H1 (cell line): ENCODE measurements at regions not wholly inside any gene's neighbourhood (a gene's known extent, or its start where the extent isn't known, plus 50 kb on each side); places are given as distances from the start of the nearest gene placed in this dataset.

Experiments
- CTCF ChIA-PET: fragments of 300-600 bp; sonication (Branson Sonifier 250); formaldehyde crosslinking; loops from one replicate; lab custom pipeline; 2021; ENCODE audit not compliant: partially characterized antibody; lab: Charles Lee
- POLR2A ChIA-PET: fragments of 300-600 bp; sonication (Branson Sonifier 250); formaldehyde crosslinking; loops from one replicate; lab custom pipeline; 2021; ENCODE audit warnings: inconsistent platforms; ENCODE audit not compliant: partially characterized antibody; lab: Charles Lee
- DNase-seq, 2 experiments: peaks; one replicate each; pipeline versions ENCODE4 v3.0.0 to v3.0.0-alpha.2; 2010 to 2022; ENCODE audit warnings: low spot score in 2 of 2, low read depth in 1 of 2, mixed read lengths in 1 of 2
- FAIRE-seq: peaks from 2 replicates; lab custom pipeline; 2011; peaks lifted over from hg19 to GRCh38; lab: Jason Lieb, UNC
- H2AFZ ChIP-seq: 2 replicates; pipeline ENCODE4 v1.8.1; 2012; ENCODE audit warnings: low read length, inconsistent platforms
- H2AK5ac ChIP-seq: 2 replicates; pipeline ENCODE4 v1.6.1; 2013; ENCODE audit warnings: low read depth, low read length
- H2BK120ac ChIP-seq: replicated peaks from 2 replicates; pipeline ENCODE3; 2013; ENCODE audit warnings: low read depth, low read length, inconsistent platforms
- H2BK12ac ChIP-seq: 2 replicates; pipeline ENCODE4 v1.6.1; 2013; ENCODE audit warnings: low read depth, low read length
- H2BK15ac ChIP-seq: 2 replicates; pipeline ENCODE4 v1.6.1; 2013; ENCODE audit warnings: low read length
- H2BK20ac ChIP-seq: 2 replicates; pipeline ENCODE4 v1.6.1; 2013; ENCODE audit warnings: low read length
- H2BK5ac ChIP-seq: 2 replicates; pipeline ENCODE4 v1.6.1; 2013; ENCODE audit warnings: low read depth, low read length
- H3K14ac ChIP-seq: 2 replicates; pipeline ENCODE4 v1.6.1; 2013; ENCODE audit warnings: inconsistent platforms; ENCODE audit not compliant: insufficient read length
- H3K18ac ChIP-seq: 2 replicates; pipeline ENCODE4 v1.6.1; 2013; ENCODE audit warnings: low read length; ENCODE audit errors: extremely low read depth
- H3K23ac ChIP-seq: 2 replicates; pipeline ENCODE4 v1.6.1; 2013; ENCODE audit warnings: inconsistent platforms; ENCODE audit not compliant: insufficient read length
- H3K23me2 ChIP-seq: 2 replicates; pipeline ENCODE4 v1.6.1; 2013; ENCODE audit warnings: low read depth, low read length
- H3K27ac ChIP-seq: 2 replicates; pipeline ENCODE4 v1.6.1; 2011; ENCODE audit warnings: low read depth, low read length, inconsistent platforms
- H3K27me3 ChIP-seq, 4 experiments: replicated peaks in 1 of 4; 1 replicate in 1 of 4; 2 replicates in 3 of 4; pipeline versions ENCODE4 v1.6.1 to v1.8.1; 2011 to 2013; ENCODE audit warnings: low read length in 3 of 4, mild to moderate bottlenecking in 3 of 4, inconsistent platforms in 2 of 4, mixed read lengths in 2 of 4, moderate library complexity in 1 of 4; ENCODE audit not compliant: control insufficient read depth in 3 of 4, insufficient read depth in 3 of 4; ENCODE audit errors: extremely low read depth in 1 of 4
- H3K36me3 ChIP-seq, 4 experiments: 2 replicates each; pipeline versions ENCODE4 v1.6.1 to v1.8.1; 2011 to 2013; ENCODE audit warnings: mild to moderate bottlenecking in 4 of 4, low read length in 3 of 4, moderate library complexity in 2 of 4, control low read depth in 1 of 4, inconsistent platforms in 1 of 4; ENCODE audit not compliant: insufficient read depth in 4 of 4, control insufficient read depth in 2 of 4
- H3K4ac ChIP-seq: replicated peaks from 2 replicates; pipeline ENCODE3; 2013; ENCODE audit warnings: low read length, low read depth, mixed read lengths, inconsistent platforms; ENCODE audit not compliant: insufficient read length
- H3K4me1 ChIP-seq, 4 experiments: replicated peaks in 1 of 4; 1 replicate in 1 of 4; 2 replicates in 3 of 4; pipeline versions ENCODE4 v1.6.1 to v1.8.1; 2011 to 2013; ENCODE audit warnings: low read length in 3 of 4, inconsistent platforms in 2 of 4, mixed read lengths in 1 of 4; ENCODE audit not compliant: insufficient read depth in 4 of 4, control insufficient read depth in 3 of 4
- H3K4me2 ChIP-seq, 2 experiments: 2 replicates each; pipeline versions ENCODE4 v1.6.1 to v1.8.1; 2011 to 2013; ENCODE audit warnings: low read depth in 2 of 2, low read length in 2 of 2, control low read depth in 1 of 2, inconsistent platforms in 1 of 2, mild to moderate bottlenecking in 1 of 2; ENCODE audit not compliant: insufficient read depth in 1 of 2
- H3K4me3 ChIP-seq, 4 experiments: fragments of 200-600, 300-600 bp in 1 of 4; sonication (generic), shearing (Covaris generic), sonication (Bioruptor Twin) in 1 of 4; 2 replicates each; pipeline versions ENCODE4 v1.5.1 to v1.8.1; 2011 to 2016; ENCODE audit warnings: low read length in 4 of 4, low read depth in 3 of 4, control low read depth in 2 of 4, inconsistent platforms in 2 of 4, mild to moderate bottlenecking in 2 of 4, mixed read lengths in 1 of 4, moderate library complexity in 1 of 4; ENCODE audit not compliant: insufficient read depth in 2 of 4; ENCODE audit errors: extremely low read depth in 1 of 4
- H3K56ac ChIP-seq: replicated peaks from 2 replicates; pipeline ENCODE3; 2013; ENCODE audit warnings: low read depth, mild to moderate bottlenecking, mixed read lengths, low read length, inconsistent platforms; ENCODE audit not compliant: insufficient read length
- H3K79me1 ChIP-seq: 2 replicates; pipeline ENCODE4 v1.6.1; 2013; ENCODE audit warnings: low read depth, low read length, control low read depth
- H3K79me2 ChIP-seq, 2 experiments: 2 replicates each; pipeline versions ENCODE4 v1.6.1 to v1.8.1; 2012 to 2013; ENCODE audit warnings: low read length in 2 of 2, mild to moderate bottlenecking in 2 of 2, inconsistent platforms in 1 of 2; ENCODE audit not compliant: insufficient read depth in 2 of 2, control insufficient read depth in 1 of 2
- H3K9ac ChIP-seq, 4 experiments: replicated peaks in 1 of 4; 1 replicate in 1 of 4; 2 replicates in 3 of 4; pipeline versions ENCODE4 v1.6.1 to v1.8.1; 2011 to 2013; ENCODE audit warnings: low read depth in 3 of 4, low read length in 3 of 4, control low read depth in 2 of 4, mild to moderate bottlenecking in 2 of 4, moderate library complexity in 2 of 4, inconsistent platforms in 1 of 4; ENCODE audit errors: extremely low read depth in 1 of 4
- H3K9me3 ChIP-seq, 2 experiments: 2 replicates each; pipeline versions ENCODE4 v1.6.1 to v1.8.1; 2012 to 2013; ENCODE audit warnings: mild to moderate bottlenecking in 2 of 2, moderate library complexity in 2 of 2, control low read depth in 1 of 2, inconsistent platforms in 1 of 2, low read depth in 1 of 2, low read length in 1 of 2, mixed read lengths in 1 of 2; ENCODE audit not compliant: insufficient read depth in 2 of 2
- H4K20me1 ChIP-seq, 2 experiments: replicated peaks in 1 of 2; 2 replicates each; pipeline versions ENCODE3 to v1.8.1; 2011 to 2013; ENCODE audit warnings: inconsistent platforms in 2 of 2, low read length in 2 of 2, mild to moderate bottlenecking in 1 of 2; ENCODE audit not compliant: insufficient read depth in 2 of 2, control insufficient read depth in 1 of 2
- H4K5ac ChIP-seq: 2 replicates; pipeline ENCODE4 v1.6.1; 2013; ENCODE audit warnings: low read length, low read depth, mixed read lengths, inconsistent platforms; ENCODE audit not compliant: insufficient read length
- H4K8ac ChIP-seq: 2 replicates; pipeline ENCODE4 v1.8.0; 2013; ENCODE audit warnings: mild to moderate bottlenecking, moderate library complexity, low read length, inconsistent platforms; ENCODE audit not compliant: insufficient read depth; ENCODE audit errors: extremely low read depth
- H4K91ac ChIP-seq: replicated peaks from 2 replicates; pipeline ENCODE3; 2013; ENCODE audit warnings: low read length, mixed read lengths, inconsistent platforms; ENCODE audit not compliant: insufficient read length
- CBX8 ChIP-seq: fragments of 300-800, 300-1000 bp; sonication (generic); IDR thresholded peaks from 2 replicates; pipeline ENCODE4 v1.7.1; 2016; ENCODE audit warnings: low read depth, low read length, borderline replicate concordance
- EP300 ChIP-seq, 2 experiments: IDR thresholded peaks; 1 replicate in 1 of 2; 2 replicates in 1 of 2; pipeline ENCODE4 v1.6.1; 2011 to 2012; ENCODE audit warnings: low read depth in 2 of 2, low read length in 2 of 2, mild to moderate bottlenecking in 2 of 2, borderline replicate concordance in 1 of 2, inconsistent platforms in 1 of 2, moderate library complexity in 1 of 2
- HDAC2 ChIP-seq, 2 experiments: fragments of 300-600 bp in 1 of 2; sonication (generic) in 1 of 2; IDR thresholded peaks; 2 replicates each; pipeline ENCODE4 v1.6.1; 2011 to 2012; ENCODE audit warnings: low read depth in 2 of 2, low read length in 2 of 2, mild to moderate bottlenecking in 2 of 2, moderate library complexity in 2 of 2, borderline replicate concordance in 1 of 2, inconsistent platforms in 1 of 2
- HDAC6 ChIP-seq: IDR thresholded peaks from one replicate; pipeline ENCODE4 v1.7.1; 2012; ENCODE audit warnings: low read depth, mild to moderate bottlenecking, inconsistent platforms, low read length, moderate library complexity
- KDM1A ChIP-seq: fragments of 200-600, 300-600 bp; sonication (generic); IDR thresholded peaks from 2 replicates; pipeline ENCODE4 v1.7.1; 2016; ENCODE audit warnings: mild to moderate bottlenecking, low read length, borderline replicate concordance
- RXRA ChIP-seq: IDR thresholded peaks from 2 replicates; pipeline ENCODE4 v1.6.1; 2011; ENCODE audit warnings: low read depth, mild to moderate bottlenecking, low read length, moderate library complexity; ENCODE audit not compliant: insufficient read depth
- SIX5 ChIP-seq: IDR thresholded peaks from 2 replicates; pipeline ENCODE4 v1.6.1; 2011; ENCODE audit warnings: mild to moderate bottlenecking, low read depth, low read length
- SRF ChIP-seq: IDR thresholded peaks from 2 replicates; pipeline ENCODE4 v1.6.1; 2011; ENCODE audit warnings: mild to moderate bottlenecking, low read depth, low read length, moderate library complexity
- TAF1 ChIP-seq: IDR thresholded peaks from 2 replicates; pipeline ENCODE4 v1.6.1; 2011; ENCODE audit warnings: mild to moderate bottlenecking, low read depth, low read length
- TAF7 ChIP-seq: optimal IDR thresholded peaks from 2 replicates; pipeline ENCODE3; 2011; ENCODE audit warnings: low read depth, mild to moderate bottlenecking, inconsistent platforms, low read length, moderate library complexity, borderline replicate concordance
- YY1 ChIP-seq: IDR thresholded peaks from 2 replicates; pipeline ENCODE4 v1.6.1; 2011; ENCODE audit warnings: low read depth, mild to moderate bottlenecking, low read length
- WGBS, 2 experiments: shearing (Covaris generic) in 1 of 2; methylation state at CpG; one replicate each; pipeline versions ENCODE4 v1.1.6 to v1.1.7; 2013 to 2015; ENCODE audit warnings: low lambda C conversion rate in 2 of 2, mixed read lengths in 2 of 2, inconsistent platforms in 1 of 2, low coverage in 1 of 2, missing lambda C conversion rate in 1 of 2; ENCODE audit not compliant: insufficient replicate concordance in 2 of 2, insufficient coverage in 1 of 2, insufficient read length in 1 of 2; ENCODE audit errors: extremely low coverage in 1 of 2, missing lambda C conversion rate in 1 of 2; 5-methylcytosine and 5-hydroxymethylcytosine counted together
- TF ChIP-seq, protein P1 (sequence below): IDR thresholded peaks from 2 replicates; pipeline ENCODE4 v1.6.1; 2011; ENCODE audit warnings: low read length, improper control_type of control experiment

DNA sequence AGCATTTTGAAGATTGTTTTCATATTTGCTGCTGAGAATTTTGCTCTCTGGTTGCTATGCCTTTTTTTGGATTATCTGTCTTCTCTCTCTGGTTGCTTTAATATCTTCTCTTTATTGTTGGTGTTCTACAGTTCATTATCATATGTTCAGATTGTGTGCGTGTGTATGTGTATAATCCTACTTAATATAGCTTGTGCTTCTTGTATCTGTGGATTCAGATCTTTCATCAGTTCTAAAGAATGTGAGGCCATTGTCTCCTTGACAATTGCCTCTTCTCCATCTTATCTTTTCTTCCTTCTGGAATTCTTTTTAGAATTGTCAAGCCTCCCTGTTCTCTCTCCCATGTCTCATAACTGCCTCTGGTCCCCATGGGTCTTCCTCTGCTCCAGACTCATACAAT lies 195.4 kb downstream of the CDC5L start:
- H2AFZ ChIP-seq: no peak overlapping the region
- H4K20me1 ChIP-seq: no peaks in the 10 kb centered on the region
- CTCF ChIA-PET: interaction anchor here (0.6 kb wide), 1 partner anchor 106 kb away, joined by 3 read pairs; no protein-coding TSS in a partner anchor
- H3K27ac ChIP-seq: no peak overlapping the region
- H3K79me1 ChIP-seq: no peaks in the 10 kb centered on the region; the same call in 1 of the 2 replicates
- DNase-seq: no peak
- H3K9ac ChIP-seq: no peak overlapping the region
- H3K36me3 ChIP-seq: no peaks in the 10 kb centered on the region
- WGBS, 2 experiments: 85% methylated on average over 1 of the region's 1 CpG; no CpG with 5 or more reads in 1 of the 2 experiments
- no peak for TF ChIP-seq YY1
- no peak for TF ChIP-seq HDAC6
- TF ChIP-seq CBX8: no peak
- no peak for TF ChIP-seq RXRA
- no peak for TF ChIP-seq EP300 (IDR thresholded peaks at IDR 0.05; ENCODE audit: borderline replicate concordance in 1 of 2, low read depth in 2 of 2, low read length in 2 of 2)
- TF ChIP-seq TAF1: no peak
- no peak for TF ChIP-seq SRF
- TF ChIP-seq, protein P1, sequence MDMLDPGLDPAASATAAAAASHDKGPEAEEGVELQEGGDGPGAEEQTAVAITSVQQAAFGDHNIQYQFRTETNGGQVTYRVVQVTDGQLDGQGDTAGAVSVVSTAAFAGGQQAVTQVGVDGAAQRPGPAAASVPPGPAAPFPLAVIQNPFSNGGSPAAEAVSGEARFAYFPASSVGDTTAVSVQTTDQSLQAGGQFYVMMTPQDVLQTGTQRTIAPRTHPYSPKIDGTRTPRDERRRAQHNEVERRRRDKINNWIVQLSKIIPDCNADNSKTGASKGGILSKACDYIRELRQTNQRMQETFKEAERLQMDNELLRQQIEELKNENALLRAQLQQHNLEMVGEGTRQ: no peak
- no peak for TF ChIP-seq TAF7
- TF ChIP-seq SIX5: no peak
- no peak for TF ChIP-seq HDAC2 (IDR thresholded peaks at IDR 0.05; ENCODE audit: borderline replicate concordance in 1 of 2, low read depth in 2 of 2, low read length in 2 of 2)
- TF ChIP-seq KDM1A: no peak
- TF ChIP-seq, all 59 proteins: peak for 0
- FAIRE-seq: no peak
- Histone ChIP-seq H3K4ac (no peak overlapping the region), H2BK120ac (no peak overlapping the region), H2BK20ac (no peak overlapping the region), H4K8ac (no peak overlapping the region), H4K91ac (no peak overlapping the region), H3K56ac (no peak overlapping the region), H3K4me3 (no peak overlapping the region), H3K23me2 (no peaks in the 10 kb centered on the region), H2BK15ac (no peak overlapping the region), H2AK5ac (no peak overlapping the region), H2BK12ac (no peak overlapping the region), H3K4me1 (no peaks in the 10 kb centered on the region), H4K5ac (no peak overlapping the region), H2BK5ac (no peak overlapping the region), H3K14ac (no peak overlapping the region), H3K18ac (no peak overlapping the region), H3K4me2 (no peak overlapping the region), H3K9me3 (peaks cover 3 to 11% of the 10 kb centered on the region in 2 experiments; a peak in 3 of 4 replicates), H3K23ac (no peak overlapping the region), H3K27me3 (no peaks in the 10 kb centered on the region), H3K79me2 (no peaks in the 10 kb centered on the region)
- POLR2A ChIA-PET: no interaction called here
